Activated T-cell treated with anti-CD3 and anti-CD28 coated beads, Interleukin-2, amount 50 U/mL, for 4 hours (primary cell): ENCODE measurements at regions not wholly inside any gene's neighbourhood (a gene's known extent, or its start where the extent isn't known, plus 50 kb on each side); places are given as distances from the start of the nearest gene placed in this dataset.

Experiments
- ATAC-seq, 2 donors: fragments of 200-7000 bp; cut with Tn5 transposase; one replicate each; pipeline ENCODE4 v1.10.0; 2021
- DNase-seq: peaks from one replicate; pipeline ENCODE4 v3.0.0-alpha.2; 2020
- H3K27me3 Mint-ChIP-seq: one replicate; pipeline ENCODE4 v1.8.0; 2021; ENCODE audit warnings: low read depth, mixed read lengths
- H3K36me3 Mint-ChIP-seq: one replicate; pipeline ENCODE4 v1.8.0; 2022; ENCODE audit warnings: mixed read lengths; ENCODE audit not compliant: insufficient read depth
- H3K4me1 Mint-ChIP-seq: one replicate; pipeline ENCODE4 v1.8.0; 2021; ENCODE audit warnings: low read depth, mixed read lengths
- H3K4me3 Mint-ChIP-seq: one replicate; pipeline ENCODE4 v1.8.0; 2021; ENCODE audit warnings: mild to moderate bottlenecking, moderate library complexity, mixed read lengths
- H3K9me3 Mint-ChIP-seq: one replicate; pipeline ENCODE4 v1.8.0; 2021; ENCODE audit warnings: mixed read lengths

- Mint-ChIP-seq H3K4me3 (no peak overlapping the region), H3K27me3 (no peaks in the 10 kb centered on the region), H3K9me3 (no peaks in the 10 kb centered on the region), H3K4me1 (no peaks in the 10 kb centered on the region), H3K36me3 (no peaks in the 10 kb centered on the region)
- DNase-seq, result no peak
- no peak for ATAC-seq
Measured at GRCh38 chr17:70668276-70668937, 499.1 kb downstream of the KCNJ2 start.

DNA sequence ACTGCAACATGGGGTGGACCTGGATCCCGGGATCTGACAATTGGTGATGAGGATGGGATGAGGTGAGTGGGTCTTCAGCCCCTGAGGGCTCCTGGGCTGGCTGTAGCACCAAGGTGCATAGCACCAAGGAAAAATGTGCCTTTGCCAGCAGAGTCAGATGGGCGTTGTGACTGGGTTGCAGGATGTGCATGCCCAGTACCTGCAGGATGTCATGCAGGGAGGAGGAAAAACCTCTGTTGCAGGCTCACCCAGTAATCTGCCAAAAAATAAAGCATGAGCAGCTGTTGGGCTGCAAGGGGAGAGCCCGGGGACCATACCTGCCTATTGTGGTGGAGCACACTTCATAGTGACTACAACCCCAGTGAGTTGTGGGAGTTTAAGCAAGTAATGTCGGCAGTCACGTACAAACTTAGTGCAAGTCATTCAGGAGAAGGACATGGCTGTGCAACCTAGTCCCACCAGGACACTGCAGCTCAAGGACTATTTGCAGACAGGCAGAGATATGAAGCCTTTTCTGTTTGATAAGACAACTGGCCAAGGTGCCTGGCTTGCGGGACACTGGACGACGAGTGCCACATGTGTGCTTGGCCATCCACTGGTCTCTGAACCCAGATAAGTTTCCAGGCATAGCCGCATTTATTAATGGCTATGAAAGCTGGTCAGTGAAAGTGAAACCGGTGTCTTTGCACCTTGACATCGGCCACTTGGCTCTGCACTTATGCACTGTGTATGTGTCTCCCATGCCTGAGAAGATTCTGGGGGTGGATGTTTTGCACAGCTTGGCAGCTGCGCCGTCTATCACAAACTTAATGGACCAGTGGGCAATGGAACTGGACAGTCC, 499.8 kb downstream of the KCNJ2 start:
- DNase-seq (no peak), ATAC-seq (no peak)
- H3K4me3 Mint-ChIP-seq, result no peak overlapping the region
- no peaks in the 10 kb centered on the region for H3K36me3 Mint-ChIP-seq
- no peaks in the 10 kb centered on the region for H3K27me3 Mint-ChIP-seq
- H3K9me3 Mint-ChIP-seq, result no peaks in the 10 kb centered on the region
- no peaks in the 10 kb centered on the region for H3K4me1 Mint-ChIP-seq

GRCh38 chr17:70674061-70674460, 504.7 kb downstream of the KCNJ2 start:
- Mint-ChIP-seq H3K9me3 (no peaks in the 10 kb centered on the region), H3K36me3 (no peaks in the 10 kb centered on the region), H3K4me3 (no peak overlapping the region), H3K4me1 (no peaks in the 10 kb centered on the region), H3K27me3 (no peaks in the 10 kb centered on the region)
- DNase-seq, result no peak
- ATAC-seq, result no peak

DNA sequence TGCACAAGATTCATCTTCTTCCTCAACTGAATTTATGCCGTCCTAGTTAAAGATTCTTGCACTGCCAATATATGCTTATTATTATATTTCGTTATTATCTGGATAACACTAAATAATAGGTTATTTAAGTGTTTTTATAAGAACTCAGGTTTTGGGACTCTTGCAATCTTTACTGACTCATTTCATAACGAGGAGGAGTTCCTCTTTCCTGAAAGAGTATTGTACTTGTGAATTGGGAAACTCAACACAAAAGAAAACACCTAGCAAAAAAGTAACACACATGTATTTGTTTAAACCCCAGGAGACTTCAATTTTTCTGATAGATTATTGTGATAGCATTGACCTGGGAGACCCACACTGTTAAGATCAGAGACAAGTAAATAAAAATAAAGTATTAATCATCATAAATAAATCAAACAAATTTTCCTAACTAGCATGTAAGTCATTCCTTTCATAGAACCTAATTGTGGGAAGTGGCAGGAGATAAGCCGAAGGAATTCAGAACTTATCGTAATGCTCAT, 505.8 kb downstream of the KCNJ2 start:
- no peaks in the 10 kb centered on the region for H3K36me3 Mint-ChIP-seq
- H3K4me1 Mint-ChIP-seq, result no peaks in the 10 kb centered on the region
- no peak for ATAC-seq
- no peaks in the 10 kb centered on the region for H3K27me3 Mint-ChIP-seq
- H3K9me3 Mint-ChIP-seq, result no peaks in the 10 kb centered on the region
- DNase-seq, result no peak
- H3K4me3 Mint-ChIP-seq, result no peak overlapping the region

GRCh38 chr17:70677783-70678647, 508.7 kb downstream of the KCNJ2 start:
- Mint-ChIP-seq H3K27me3 (peaks cover 3% of the 10 kb centered on the region), H3K36me3 (no peaks in the 10 kb centered on the region), H3K9me3 (no peaks in the 10 kb centered on the region), H3K4me3 (no peak overlapping the region), H3K4me1 (no peaks in the 10 kb centered on the region)
- no peak for DNase-seq
- ATAC-seq, result no peak

GRCh38 chr17:70678889-70679288, 509.6 kb downstream of the KCNJ2 start:
- no peaks in the 10 kb centered on the region for H3K36me3 Mint-ChIP-seq
- ATAC-seq, result no peak
- H3K9me3 Mint-ChIP-seq, result no peaks in the 10 kb centered on the region

DNA sequence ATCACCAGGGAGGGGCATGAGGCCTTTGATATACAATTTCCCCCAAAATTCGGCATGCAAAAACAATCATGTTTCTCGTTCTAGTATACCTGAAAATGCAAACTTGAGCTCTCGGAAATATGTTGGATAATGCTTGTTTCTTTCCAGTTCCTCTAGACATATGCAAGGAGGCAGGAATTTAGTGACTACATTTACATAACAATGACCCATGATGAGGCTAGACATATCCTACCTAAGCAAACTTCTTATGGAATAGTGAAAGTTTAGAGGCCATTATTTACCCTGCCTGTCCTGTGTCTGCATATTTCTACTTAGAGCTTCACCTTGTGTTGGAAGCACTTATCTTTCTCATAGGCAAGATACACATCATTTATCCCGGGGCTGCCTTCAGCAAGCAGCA, 514.6 kb downstream of the KCNJ2 start:
- no peak for DNase-seq
- H3K9me3 Mint-ChIP-seq, result no peaks in the 10 kb centered on the region
- H3K4me3 Mint-ChIP-seq, result no peak overlapping the region
- ATAC-seq, result no peak
- peaks cover 3% of the 10 kb centered on the region for H3K27me3 Mint-ChIP-seq
- no peaks in the 10 kb centered on the region for H3K36me3 Mint-ChIP-seq
- no peaks in the 10 kb centered on the region for H3K4me1 Mint-ChIP-seq

More at GRCh38 chr17:70678889-70679288, 509.6 kb downstream of the KCNJ2 start:
- Mint-ChIP-seq H3K4me1 (no peaks in the 10 kb centered on the region), H3K27me3 (peaks cover 3% of the 10 kb centered on the region), H3K4me3 (no peak overlapping the region)
- DNase-seq, result no peak

DNA sequence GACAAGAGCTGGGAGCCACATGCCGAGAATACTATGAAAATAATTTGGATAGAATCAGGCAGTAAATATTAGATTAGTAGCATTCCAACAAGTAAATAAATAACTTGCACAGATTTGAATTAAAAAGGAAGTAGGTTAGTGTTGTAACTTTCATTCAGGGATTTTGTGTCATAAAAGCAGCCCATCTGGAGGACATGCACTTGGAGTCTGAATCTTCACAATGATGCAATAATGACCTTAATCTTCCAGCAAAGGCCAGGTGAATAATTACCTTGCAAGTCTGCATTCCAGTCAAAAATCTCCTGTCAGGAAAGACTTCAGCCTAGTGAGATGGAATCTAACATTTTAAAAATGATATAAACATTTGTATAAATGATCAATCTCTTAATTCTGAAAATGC, 518.1 kb downstream of the KCNJ2 start:
- no peak for DNase-seq
- H3K9me3 Mint-ChIP-seq, result peaks cover 4% of the 10 kb centered on the region
- H3K36me3 Mint-ChIP-seq, result no peaks in the 10 kb centered on the region
- ATAC-seq, result no peak
- no peak overlapping the region for H3K4me3 Mint-ChIP-seq
- H3K4me1 Mint-ChIP-seq, result no peaks in the 10 kb centered on the region
- peaks cover 1% of the 10 kb centered on the region for H3K27me3 Mint-ChIP-seq

GRCh38 chr17:70691150-70691549, 521.8 kb downstream of the KCNJ2 start:
- DNase-seq, result no peak
- no peak overlapping the region for H3K4me3 Mint-ChIP-seq
- no peaks in the 10 kb centered on the region for H3K4me1 Mint-ChIP-seq
- H3K27me3 Mint-ChIP-seq, result no peaks in the 10 kb centered on the region
- peaks cover 7% of the 10 kb centered on the region for H3K9me3 Mint-ChIP-seq
- H3K36me3 Mint-ChIP-seq, result no peaks in the 10 kb centered on the region
- ATAC-seq, result no peak

DNA sequence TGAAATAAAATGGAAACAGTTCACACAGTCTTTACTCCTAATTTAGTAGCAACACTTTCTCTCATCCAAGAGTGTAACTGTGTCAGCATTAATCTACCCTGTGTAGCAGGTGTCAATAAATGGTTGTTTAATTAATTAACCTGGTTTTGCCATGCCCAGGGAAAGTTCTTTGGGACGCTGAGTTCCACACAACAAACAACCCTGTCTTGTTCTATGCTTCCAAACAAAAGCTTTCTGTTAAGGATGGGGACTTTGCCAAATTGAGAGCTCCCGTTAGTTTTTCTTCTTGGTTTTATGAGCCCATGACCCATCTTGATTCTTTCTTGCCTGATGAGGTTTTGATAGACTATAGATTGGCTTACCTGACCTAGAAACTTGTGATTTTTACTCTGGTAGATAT, 530.1 kb downstream of the KCNJ2 start:
- Mint-ChIP-seq H3K27me3 (no peaks in the 10 kb centered on the region), H3K36me3 (no peaks in the 10 kb centered on the region), H3K4me3 (no peak overlapping the region), H3K4me1 (no peaks in the 10 kb centered on the region), H3K9me3 (peaks cover 3% of the 10 kb centered on the region)
- DNase-seq (no peak), ATAC-seq (no peak)

DNA sequence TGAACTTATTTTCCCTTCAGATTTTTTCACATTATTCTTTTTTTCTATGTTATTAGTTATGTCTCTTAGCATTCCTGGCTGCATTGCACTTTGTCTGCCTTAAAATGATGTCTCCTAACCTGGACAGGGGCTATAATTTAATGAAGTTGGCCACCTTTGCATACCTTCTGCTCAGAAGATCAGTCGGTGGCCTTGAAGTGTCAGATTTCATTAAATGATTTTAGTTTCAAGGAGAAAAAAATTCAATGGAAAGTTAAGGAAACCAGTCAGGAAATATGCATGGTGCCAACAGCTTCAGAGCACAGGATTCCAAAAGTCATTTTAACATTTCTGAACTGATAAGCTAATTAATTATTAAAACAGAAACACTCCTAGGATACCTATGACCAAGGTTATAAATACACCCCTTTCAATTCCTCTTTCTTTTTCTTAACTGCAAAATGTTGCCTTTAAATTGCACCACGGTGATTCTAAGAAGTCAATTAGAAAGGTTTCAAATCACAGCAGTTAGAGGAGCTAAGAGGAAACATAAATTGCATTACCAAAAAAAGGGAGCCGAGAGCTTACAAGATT, 533.4 kb downstream of the KCNJ2 start:
- Mint-ChIP-seq H3K4me1 (no peaks in the 10 kb centered on the region), H3K9me3 (peaks cover 3% of the 10 kb centered on the region), H3K27me3 (no peaks in the 10 kb centered on the region), H3K4me3 (no peak overlapping the region), H3K36me3 (no peaks in the 10 kb centered on the region)
- DNase-seq (no peak), ATAC-seq (no peak)

DNA sequence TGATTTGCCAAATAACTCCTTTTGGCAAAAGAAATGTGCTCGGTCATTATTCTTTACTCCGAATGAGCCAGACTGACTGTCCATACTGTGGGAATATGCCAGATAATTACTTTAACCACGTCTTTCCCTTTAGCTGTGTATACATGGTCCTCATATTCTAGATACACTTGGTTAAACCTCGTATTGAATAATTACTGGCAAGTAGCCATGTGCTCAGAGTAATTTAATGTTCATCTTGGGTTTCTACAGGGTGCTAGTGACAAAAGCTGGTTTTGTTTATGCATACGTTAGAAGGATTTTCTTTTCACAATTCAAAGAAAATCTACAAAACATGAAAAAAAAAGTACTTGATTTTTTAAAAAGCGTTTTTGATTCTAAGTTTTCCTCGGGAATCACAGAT, 540.3 kb downstream of the KCNJ2 start:
- no peak overlapping the region for H3K4me3 Mint-ChIP-seq
- ATAC-seq (no peak), DNase-seq (no peak)
- peaks cover 3% of the 10 kb centered on the region for H3K9me3 Mint-ChIP-seq
- no peaks in the 10 kb centered on the region for H3K27me3 Mint-ChIP-seq
- no peaks in the 10 kb centered on the region for H3K4me1 Mint-ChIP-seq
- no peaks in the 10 kb centered on the region for H3K36me3 Mint-ChIP-seq

DNA sequence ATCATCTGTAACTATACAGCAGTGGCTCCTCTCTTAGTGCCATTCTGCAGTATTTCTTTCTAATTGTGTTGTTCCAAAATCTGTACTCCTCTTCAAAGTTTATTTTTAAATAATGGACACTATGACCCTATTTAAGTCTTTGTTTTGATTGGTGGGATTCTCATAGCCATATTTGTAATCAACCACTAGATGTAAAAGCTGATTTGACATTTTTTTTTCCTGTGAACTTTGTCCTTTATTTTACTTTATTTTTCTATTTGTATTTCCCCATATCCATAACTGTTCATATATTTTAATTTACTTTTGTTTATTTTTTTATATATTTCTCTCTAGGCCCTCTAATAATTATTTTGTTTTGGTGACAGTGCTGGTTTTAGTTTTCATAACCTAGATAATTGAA, 544.4 kb downstream of the KCNJ2 start:
- ATAC-seq, result no peak
- H3K36me3 Mint-ChIP-seq, result no peaks in the 10 kb centered on the region
- no peaks in the 10 kb centered on the region for H3K27me3 Mint-ChIP-seq
- no peak overlapping the region for H3K4me3 Mint-ChIP-seq
- DNase-seq, result no peak
- no peaks in the 10 kb centered on the region for H3K9me3 Mint-ChIP-seq
- H3K4me1 Mint-ChIP-seq, result no peaks in the 10 kb centered on the region

DNA sequence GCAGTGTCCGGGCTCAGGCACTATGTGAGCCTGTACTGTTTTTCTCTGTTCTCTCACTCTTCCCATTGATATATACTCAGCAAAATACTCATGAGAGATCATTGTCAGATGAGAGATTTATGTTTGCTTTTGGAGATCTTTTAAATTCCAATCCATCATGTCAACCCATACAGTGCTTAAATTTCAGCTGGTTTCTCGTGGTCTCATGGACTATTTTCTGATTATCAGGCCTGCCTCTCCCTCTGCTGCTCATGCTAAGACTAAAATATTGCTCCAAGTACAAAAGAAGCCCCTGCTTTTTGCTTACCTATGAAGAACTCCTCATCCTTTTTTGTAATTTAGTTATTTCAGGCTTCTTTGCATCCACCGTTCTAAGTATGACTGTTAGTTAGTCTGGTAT, 547.2 kb downstream of the KCNJ2 start:
- DNase-seq (no peak), ATAC-seq (no peak)
- Mint-ChIP-seq H3K36me3 (no peaks in the 10 kb centered on the region), H3K9me3 (no peaks in the 10 kb centered on the region), H3K4me3 (no peak overlapping the region), H3K4me1 (no peaks in the 10 kb centered on the region), H3K27me3 (no peaks in the 10 kb centered on the region)
